ENCODE measurements at regions not wholly inside any gene's neighbourhood (a gene's known extent, or its start where the extent isn't known, plus 50 kb on each side); places are given as distances from the start of the nearest gene placed in this dataset.
"Not testable (repeated sequence)": the region's sequence is repeated elsewhere in the genome, so short reads cannot be mapped to it uniquely, and the experiment has no call there.

- DNase-seq, result no peak
These were observed 2504.6 kb downstream of the PCDH9 start for GRCh38 chr13:64725492-64725891.

GRCh38 chr13:64723724-64724123, 2506.4 kb downstream of the PCDH9 start:
- DNase-seq, result no peak

- no peak for DNase-seq
These were observed 2512.0 kb downstream of the PCDH9 start for GRCh38 chr13:64718116-64718515.

GRCh38 chr13:64716936-64717335, 2513.2 kb downstream of the PCDH9 start:
- no peak for DNase-seq

- no peak for DNase-seq
These were observed 2521.1 kb downstream of the PCDH9 start for GRCh38 chr13:64709079-64709478.

- no peak for DNase-seq
These were observed 2526.0 kb downstream of the PCDH9 start for GRCh38 chr13:64704121-64704649.

GRCh38 chr13:64697226-64697625, 2532.9 kb downstream of the PCDH9 start:
- no peak for DNase-seq

- DNase-seq, result no peak
These were observed 2541.1 kb downstream of the PCDH9 start for GRCh38 chr13:64688893-64689677.

- not testable (repeated sequence) for DNase-seq
These were observed 2543.6 kb downstream of the PCDH9 start for GRCh38 chr13:64686536-64686935.

GRCh38 chr13:64684685-64685431, 2545.3 kb downstream of the PCDH9 start:
- DNase-seq, result no peak

GRCh38 chr13:64684108-64684507, 2546.0 kb downstream of the PCDH9 start:
- DNase-seq, result no peak

GRCh38 chr13:64680739-64681138, 2549.4 kb downstream of the PCDH9 start:
- DNase-seq, result no peak

- no peak for DNase-seq
These were observed 2554.8 kb downstream of the PCDH9 start for GRCh38 chr13:64675255-64675892.

- DNase-seq, result no peak
These were observed 2556.0 kb downstream of the PCDH9 start for GRCh38 chr13:64674126-64674525.

GRCh38 chr13:64672751-64673150, 2557.4 kb downstream of the PCDH9 start:
- no peak for DNase-seq

GRCh38 chr13:64662887-64663593, 2567.1 kb downstream of the PCDH9 start:
- no peak for DNase-seq

GRCh38 chr13:64648293-64648692, 2581.8 kb downstream of the PCDH9 start:
- no peak for DNase-seq

GRCh38 chr13:64643066-64643465, 2587.1 kb downstream of the PCDH9 start:
- no peak for DNase-seq

GRCh38 chr13:64640002-64640401, 2590.1 kb downstream of the PCDH9 start:
- DNase-seq, result no peak

- DNase-seq, result no peak
These were observed 2590.9 kb downstream of the PCDH9 start for GRCh38 chr13:64639206-64639605.

GRCh38 chr13:64633948-64634347, 2596.2 kb downstream of the PCDH9 start:
- DNase-seq, result no peak

- DNase-seq, result no peak
These were observed 2602.5 kb downstream of the PCDH9 start for GRCh38 chr13:64627654-64628053.

- DNase-seq, result no peak
These were observed 2604.0 kb downstream of the PCDH9 start for GRCh38 chr13:64626105-64626504.

Measured in stimulated activated CD4-positive, alpha-beta T cell treated with anti-CD3 and anti-CD28 coated beads, Interleukin-15, amount 100 ng/mL, for 24 hours (primary cell).